ENCODE measurements at regions not wholly inside any gene's neighbourhood (a gene's known extent, or its start where the extent isn't known, plus 50 kb on each side); places are given as distances from the start of the nearest gene placed in this dataset.

- no peak for TF ChIP-seq CTCF (IDR thresholded peaks at IDR 0.05)
- no peak for TF ChIP-seq POLR2A (IDR thresholded peaks at IDR 0.05; ENCODE audit: low read depth)
Observed at GRCh38 chr13:63175536-63175935, 1759.9 kb upstream of the PCDH20 start.

All from esophagus muscularis mucosa (tissue), 3 donors.